NOMO-1 (cell line): ENCODE measurements at regions not wholly inside any gene's neighbourhood (a gene's known extent, or its start where the extent isn't known, plus 50 kb on each side); places are given as distances from the start of the nearest gene placed in this dataset.
A peak's percentile ranks its signal among the peaks of the same experiment; 100 is the strongest.

Source experiments
- DNase-seq, 2 experiments: peaks; one replicate each; lab custom pipeline; 2025; ENCODE audit not compliant: unreplicated experiment in 2 of 2; lab: John Stamatoyannopoulos, UW

GRCh38 chr4:36394352-36394903, 113.0 kb downstream of the DTHD1 start:
- no peak for DNase-seq

- peak in 1 of 2 experiments; percentile 59 for DNase-seq
Observed at GRCh38 chr4:36399762-36400353, 118.4 kb downstream of the DTHD1 start.

GRCh38 chr4:36402008-36402758, 120.8 kb downstream of the DTHD1 start:
- no peak for DNase-seq

- DNase-seq = no peak
Observed at GRCh38 chr4:36411338-36411737, 129.9 kb downstream of the DTHD1 start.

GRCh38 chr4:36414248-36414647, 132.8 kb downstream of the DTHD1 start:
- DNase-seq = peak in 1 of 2 experiments; percentile 2

- no peak for DNase-seq
Observed at GRCh38 chr4:36417146-36417545, 135.7 kb downstream of the DTHD1 start.

GRCh38 chr4:36420111-36420679, 138.8 kb downstream of the DTHD1 start:
- DNase-seq = no peak

GRCh38 chr4:36422607-36423006, 141.2 kb downstream of the DTHD1 start:
- no peak for DNase-seq

- no peak for DNase-seq
Observed at GRCh38 chr4:36426741-36427140, 145.3 kb downstream of the DTHD1 start.

- DNase-seq = no peak
Observed at GRCh38 chr4:36427696-36428095, 146.3 kb downstream of the DTHD1 start.

- no peak for DNase-seq
Observed at GRCh38 chr4:36432586-36432985, 151.2 kb downstream of the DTHD1 start.

GRCh38 chr4:36439556-36439955, 158.1 kb downstream of the DTHD1 start:
- DNase-seq = no peak

- peak; percentile 37 to 66 for DNase-seq
Observed at GRCh38 chr4:36445480-36445879, 164.1 kb downstream of the DTHD1 start.

- no peak for DNase-seq
Observed at GRCh38 chr4:36446275-36446674, 164.9 kb downstream of the DTHD1 start.

GRCh38 chr4:36461344-36461743, 179.9 kb downstream of the DTHD1 start:
- DNase-seq = no peak

- DNase-seq = no peak
Observed at GRCh38 chr4:36467670-36468069, 186.3 kb downstream of the DTHD1 start.

- no peak for DNase-seq
Observed at GRCh38 chr4:36471903-36472302, 190.5 kb downstream of the DTHD1 start.

GRCh38 chr4:36476135-36476534, 194.7 kb downstream of the DTHD1 start:
- DNase-seq = peak in 1 of 2 experiments; percentile 6

GRCh38 chr4:36477861-36478260, 196.4 kb downstream of the DTHD1 start:
- DNase-seq = no peak

- DNase-seq = no peak
Observed at GRCh38 chr4:36485885-36486284, 204.5 kb downstream of the DTHD1 start.

- DNase-seq = no peak
Observed at GRCh38 chr4:36489798-36490197, 208.4 kb downstream of the DTHD1 start.

GRCh38 chr4:36492041-36492440, 210.6 kb downstream of the DTHD1 start:
- DNase-seq = no peak
